ENCODE measurements at regions not wholly inside any gene's neighbourhood (a gene's known extent, or its start where the extent isn't known, plus 50 kb on each side); places are given as distances from the start of the nearest gene placed in this dataset.
"Not testable (repeated sequence)": the region's sequence is repeated elsewhere in the genome, so short reads cannot be mapped to it uniquely, and the experiment has no call there.

DNA sequence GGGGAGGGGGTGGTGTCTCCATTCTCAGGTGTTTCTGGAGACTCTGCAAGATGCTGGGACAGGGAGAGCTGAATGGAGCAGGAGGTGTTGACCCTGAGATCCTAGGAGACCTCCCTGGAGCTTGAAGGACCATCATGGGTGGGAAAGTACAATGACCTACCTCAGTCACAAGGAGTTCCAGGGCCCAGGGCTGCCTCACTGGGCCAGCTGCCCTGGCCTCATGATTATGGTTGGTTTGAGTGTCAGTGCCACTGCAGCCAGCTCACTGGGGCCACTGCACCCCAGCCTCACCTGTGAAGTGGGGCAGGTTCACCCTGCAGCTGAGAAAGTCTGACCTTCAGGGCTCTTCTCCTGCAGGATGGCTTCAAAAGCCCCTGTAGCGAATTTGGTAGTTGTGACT is 372.5 kb downstream of the IRX2 start:
- no peak for DNase-seq (ENCODE audit: low read depth)

DNA sequence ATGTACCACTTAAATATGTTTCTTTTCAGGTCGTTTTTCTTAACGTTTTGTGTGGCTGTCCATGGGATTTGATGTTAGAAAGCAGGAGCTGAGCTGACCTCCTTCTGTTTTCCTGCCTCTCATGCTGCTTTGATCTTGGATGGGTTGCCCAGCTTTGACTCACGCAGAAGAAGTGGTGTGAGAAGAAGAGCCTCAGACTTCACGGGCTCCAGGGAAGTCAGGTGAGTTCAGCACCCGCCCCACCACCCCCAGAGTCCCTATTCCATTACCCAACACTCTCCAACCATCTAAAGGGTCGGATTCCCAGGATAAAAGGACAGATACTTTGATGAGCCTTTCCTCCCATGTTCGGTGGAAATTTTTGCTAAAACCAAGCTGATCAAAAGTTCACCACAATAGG is 373.4 kb downstream of the IRX2 start:
- DNase-seq (ENCODE audit: low read depth) = no peak

DNA sequence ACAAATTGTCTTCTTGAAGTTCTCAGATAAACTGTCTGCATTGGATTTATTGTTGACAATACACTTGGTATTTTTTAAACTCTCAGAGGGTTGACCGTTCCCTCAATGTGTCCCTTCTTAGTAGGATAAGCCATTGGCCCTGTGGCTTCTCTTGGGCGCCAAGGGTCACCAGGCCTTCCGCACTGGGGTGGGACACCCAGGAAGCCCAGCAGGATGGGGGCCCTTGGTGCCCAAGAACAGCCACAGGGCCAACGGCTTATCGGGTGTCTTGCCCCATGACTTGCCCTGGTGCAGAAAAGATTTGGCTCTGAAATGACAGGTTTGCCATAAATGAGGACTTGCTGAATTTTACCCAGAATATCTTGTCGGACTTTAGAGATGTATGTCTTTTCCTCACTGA is 375.0 kb downstream of the IRX2 start:
- DNase-seq (ENCODE audit: low read depth) = no peak

DNA sequence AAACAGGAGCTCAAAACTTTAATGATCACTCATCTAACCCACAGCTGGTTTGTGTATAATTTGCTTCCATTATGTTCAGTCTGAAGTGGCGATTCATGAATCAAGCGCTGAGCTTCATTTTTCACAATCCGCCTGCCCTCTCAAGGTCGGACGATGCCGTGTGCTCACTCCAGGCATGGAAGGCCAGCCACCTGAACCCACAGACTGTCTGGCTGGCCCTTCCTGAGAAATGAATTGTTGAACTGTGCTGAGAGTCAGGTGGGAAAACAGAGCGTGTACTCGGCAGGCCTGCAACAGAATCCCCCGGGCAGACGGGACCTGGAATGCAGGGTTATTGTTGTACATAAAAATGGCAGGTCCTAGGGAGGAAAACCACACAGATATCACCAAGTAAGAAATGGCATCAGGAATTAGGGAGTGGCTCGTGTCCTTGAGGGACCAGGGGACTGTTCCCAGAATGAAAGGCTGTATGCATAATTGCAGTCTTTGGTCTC is 375.7 kb downstream of the IRX2 start:
- DNase-seq (ENCODE audit: low read depth) = no peak

DNA sequence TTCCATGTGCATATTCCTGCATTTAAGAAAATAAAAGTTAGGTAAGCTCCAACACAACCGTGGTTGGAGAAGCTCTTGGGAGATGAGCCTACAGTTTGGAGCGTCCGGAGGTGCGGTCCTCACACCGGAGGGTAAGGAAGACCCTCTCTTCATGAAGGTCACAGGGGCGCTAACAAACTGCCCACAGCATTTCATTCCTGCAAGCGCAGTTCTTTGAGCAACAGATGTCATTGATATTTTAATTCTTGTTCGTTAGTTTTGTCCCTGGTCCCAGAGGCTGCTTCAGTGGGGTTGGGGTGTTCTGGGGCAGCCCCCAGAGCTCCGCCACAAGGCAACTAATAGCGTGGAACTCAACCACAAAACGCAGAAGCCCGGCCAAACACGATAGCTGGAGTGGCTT is 376.2 kb downstream of the IRX2 start:
- no peak for DNase-seq (ENCODE audit: low read depth)

DNA sequence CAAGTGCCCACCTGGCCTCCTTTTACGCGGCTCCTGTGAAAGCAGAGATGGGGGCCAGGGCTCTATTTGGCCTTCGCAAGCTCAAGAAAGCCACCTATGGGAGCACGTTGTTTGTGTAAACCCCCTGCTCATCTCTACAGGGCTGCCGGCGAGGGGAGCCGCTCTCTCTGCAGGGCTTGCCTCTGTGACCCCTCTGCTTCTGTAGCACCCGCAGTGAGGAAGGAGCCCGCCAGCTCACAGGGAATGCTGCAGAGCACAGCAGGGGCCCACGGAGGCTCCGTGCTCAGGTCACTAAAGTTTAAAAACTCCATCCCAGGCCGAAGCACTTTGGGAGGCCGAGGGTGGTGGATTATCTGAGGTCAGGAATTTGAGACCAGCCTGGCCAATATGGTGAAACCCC is 376.8 kb downstream of the IRX2 start:
- no peak for DNase-seq (ENCODE audit: low read depth)

DNA sequence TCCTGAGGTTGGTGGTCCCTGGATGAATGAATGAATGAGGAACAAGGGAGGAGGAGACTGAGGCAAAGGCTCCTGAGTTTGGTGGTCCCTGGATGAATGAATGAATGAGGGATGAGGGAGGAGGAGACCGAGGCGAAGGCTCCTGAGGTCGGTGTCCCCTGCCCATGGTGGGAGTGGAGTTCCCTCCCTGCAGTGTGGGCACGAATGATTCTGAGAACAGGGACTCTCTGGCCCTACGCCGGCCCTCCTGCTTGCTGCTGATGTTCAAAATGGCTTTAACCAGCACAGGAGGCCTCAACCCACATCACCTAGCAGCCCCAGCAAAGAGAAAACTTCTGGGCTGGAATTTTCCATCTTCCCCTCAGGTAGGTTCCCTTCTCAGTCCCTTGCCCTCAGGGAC is 377.8 kb downstream of the IRX2 start:
- DNase-seq (ENCODE audit: low read depth) = no peak

DNA sequence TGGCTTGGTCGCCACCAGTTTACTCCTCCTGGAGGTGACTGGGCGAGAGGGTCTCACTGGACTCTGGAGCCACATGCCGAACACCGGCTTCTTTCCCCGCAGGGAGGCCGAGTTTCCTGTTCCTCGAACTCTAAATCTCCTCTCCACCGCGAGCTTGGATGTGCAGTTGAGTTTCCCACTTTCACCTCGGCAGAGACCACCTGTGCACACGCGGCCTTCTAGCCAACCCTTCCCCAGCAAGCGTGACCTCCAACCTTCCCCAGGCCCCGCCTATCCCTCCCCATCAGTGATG is 380.1 kb downstream of the IRX2 start:
- no peak for DNase-seq (ENCODE audit: low read depth)

DNA sequence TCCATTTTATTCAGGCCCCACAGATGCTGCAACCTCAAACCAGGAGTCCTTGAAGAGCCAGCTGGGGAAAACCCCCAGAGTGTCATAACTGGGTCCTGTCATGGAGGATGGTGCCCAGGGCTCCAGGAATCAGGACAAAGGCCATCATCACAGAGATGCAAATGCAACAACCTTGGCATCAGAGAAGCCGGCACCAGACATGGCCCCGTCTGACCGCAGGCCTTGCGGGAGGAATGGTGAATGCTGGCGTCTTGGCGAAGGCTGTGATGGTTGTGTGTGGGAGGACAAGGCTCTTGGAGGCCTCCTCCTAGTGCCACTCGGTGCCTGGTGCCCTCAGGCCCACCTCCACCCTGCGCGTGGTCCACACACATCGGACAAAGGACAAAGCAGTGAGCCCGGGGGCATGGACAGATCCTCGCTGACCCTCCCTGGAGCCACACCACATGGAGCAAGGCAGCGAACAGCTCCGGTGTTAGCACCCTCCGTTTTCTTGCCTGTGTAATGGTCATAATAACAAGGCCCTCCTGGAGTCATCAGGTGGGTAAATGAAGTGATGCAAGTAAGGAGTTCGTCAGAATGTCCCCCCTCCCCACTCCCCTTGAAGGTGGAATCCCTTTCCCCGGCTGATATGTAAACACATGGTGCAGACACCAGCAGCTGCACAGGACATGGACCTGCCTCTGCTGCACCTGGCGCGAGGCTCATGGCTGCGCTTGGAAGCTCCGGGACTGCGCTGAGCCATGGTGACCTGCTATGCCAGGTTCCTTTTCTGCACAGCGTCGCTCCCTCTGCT is 380.7 kb downstream of the IRX2 start:
- no peak for DNase-seq (ENCODE audit: low read depth)

DNA sequence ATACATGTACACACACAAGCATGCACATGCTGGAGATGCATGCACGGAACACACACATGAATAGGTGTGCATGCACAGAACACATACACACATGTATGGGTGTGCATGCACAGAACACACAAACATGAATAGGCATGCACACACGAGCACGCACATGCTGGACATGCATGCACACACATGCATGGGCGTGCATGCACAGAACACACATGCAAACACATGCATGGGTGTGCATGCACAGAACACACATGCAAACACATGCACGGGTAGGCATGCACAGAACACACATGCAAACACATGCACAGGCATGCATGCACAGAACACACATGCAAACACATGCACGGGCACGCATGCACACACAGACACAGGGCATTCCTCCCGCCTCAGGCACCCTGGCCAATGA is 382.3 kb downstream of the IRX2 start:
- no peak for DNase-seq (ENCODE audit: low read depth)

DNA sequence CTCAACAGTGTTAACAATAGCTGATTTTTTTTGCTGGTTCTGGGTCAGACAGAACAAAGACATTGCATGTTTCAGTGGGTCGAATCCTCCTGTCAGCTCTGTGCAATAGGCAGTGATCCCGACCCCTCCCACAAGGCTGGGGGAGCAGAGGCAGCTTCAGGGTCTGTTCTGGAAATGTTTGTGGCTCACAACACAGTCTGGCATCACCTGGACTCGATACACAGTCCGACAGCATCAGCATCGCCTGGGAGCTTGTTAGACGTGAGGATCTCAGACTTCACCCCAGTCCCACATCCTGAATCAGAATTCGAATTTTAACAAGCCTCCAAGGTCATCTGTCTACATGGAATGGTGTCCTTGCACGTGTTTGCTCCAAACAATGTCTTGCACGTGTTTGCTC is 384.7 kb downstream of the IRX2 start:
- DNase-seq (ENCODE audit: low read depth) = no peak

DNA sequence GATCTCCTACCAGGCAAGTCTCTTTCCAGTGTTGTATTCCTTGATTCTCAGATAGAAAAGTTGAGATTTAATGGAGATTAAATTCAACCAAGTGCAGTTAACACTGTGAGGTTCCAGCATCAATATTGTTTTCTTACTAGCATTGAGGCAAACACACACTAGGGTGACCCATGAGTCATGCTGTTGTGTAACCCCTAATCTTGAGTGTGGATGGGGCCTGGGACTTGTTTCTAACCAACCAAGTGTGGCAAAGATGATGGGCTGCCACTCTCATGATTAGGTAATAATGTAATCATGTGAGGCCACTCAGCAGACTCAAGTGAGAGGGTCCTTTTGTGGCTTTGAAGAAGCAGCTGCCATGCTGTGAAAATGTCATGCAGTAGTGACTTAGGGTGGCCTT is 394.2 kb downstream of the IRX2 start:
- DNase-seq (ENCODE audit: low read depth) = no peak

DNA sequence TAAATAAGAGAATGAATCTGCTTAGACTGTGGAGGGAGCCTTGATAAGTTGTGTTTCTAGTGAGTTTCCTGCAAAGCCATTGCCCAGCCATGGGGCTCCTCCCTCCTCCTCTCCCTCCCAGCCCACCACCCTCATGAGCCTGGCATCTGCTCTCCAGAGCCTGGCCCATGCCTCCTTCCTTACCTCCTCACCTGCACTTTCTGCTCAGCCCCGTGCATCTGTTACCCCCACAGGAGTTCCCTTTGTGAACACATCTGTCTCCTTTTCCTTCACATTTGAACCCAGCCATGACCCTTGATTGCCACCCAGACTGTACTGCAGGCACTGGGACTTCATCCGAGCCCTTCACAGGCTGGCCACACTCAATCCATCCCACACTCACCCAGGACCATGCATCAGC is 395.6 kb downstream of the IRX2 start:
- DNase-seq (ENCODE audit: low read depth) = no peak

DNA sequence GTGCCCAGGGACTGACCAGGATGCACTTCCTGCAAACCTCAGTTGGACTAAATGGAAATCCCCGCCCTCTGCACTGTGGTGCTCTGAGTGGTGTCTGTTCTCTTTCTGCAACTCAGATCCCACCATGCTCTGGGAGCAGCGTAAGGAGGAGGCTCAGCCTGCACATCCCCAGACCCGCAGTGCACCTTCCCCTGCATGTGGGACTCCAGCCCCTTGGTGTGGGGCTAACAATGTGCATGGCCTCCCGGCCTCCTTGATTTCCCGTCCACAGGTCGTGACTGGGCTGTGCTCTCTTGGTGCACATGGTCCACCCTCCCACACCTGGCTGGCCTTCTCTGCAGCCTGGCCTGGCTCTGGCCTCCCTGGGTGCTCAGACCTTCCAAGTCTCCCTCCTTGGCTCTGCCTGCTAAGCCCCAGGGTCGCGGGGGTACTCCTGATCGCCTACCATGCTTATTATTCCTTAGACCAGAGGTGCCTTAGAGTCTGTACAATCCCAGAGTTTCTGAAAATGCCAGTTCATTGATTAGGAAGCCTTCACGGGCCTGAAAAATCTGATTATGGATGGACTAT is 397.5 kb downstream of the IRX2 start:
- no peak for DNase-seq (ENCODE audit: low read depth)

DNA sequence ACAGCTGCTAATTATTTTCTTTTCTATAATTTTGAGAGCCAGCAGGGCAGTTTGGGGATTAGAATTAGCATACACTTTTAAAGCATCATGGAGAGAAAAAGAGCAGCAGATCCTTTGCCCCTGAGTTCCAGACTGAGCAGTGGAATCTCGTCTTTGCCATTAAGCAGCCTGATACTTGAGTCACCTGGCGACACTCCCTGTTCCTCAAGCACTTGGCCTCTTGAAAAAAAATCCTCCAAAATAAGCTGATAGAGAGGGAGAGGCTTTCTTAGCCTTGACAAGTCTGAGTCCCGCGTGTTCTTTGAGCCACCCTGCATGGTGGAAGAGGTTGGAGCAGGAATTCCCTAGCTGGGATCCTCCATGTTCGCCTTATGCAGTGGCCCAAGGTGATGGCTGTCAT is 398.3 kb downstream of the IRX2 start:
- no peak for DNase-seq (ENCODE audit: low read depth)

DNA sequence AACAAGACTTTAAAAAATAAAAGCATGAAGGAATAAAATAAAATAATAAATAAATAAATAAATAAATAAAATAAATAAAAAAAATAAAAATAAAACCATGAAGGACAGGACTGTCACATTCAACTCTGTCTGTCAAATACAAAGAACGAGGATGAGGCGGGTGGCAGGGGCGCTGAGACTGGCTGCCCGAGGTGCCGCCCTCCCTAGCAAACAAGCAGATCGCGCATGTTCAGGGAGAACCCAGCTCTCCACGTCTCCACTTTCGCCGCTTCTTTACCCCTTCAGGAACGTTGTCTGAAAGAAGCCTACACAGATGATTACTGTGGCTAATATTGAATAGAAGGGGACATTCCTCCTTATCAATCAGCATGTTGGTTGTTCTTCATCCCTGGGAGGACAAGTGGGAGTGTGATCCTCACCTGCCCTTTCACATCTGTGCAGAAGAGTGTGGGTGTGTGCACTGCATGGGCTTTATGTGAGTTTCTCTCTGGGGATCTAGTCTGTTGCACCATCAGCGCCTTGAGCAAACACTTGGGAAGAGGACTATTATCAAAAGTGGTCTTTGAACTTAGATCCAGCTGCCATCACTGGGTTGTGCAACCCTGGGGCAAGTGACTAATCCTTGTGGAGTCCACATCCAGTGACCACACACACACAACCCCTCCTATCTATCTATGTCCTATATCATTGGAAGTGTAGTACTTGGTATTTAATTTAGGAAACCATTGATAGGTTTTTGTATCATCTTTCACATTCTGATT is 399.2 kb downstream of the IRX2 start:
- DNase-seq (ENCODE audit: low read depth) = no peak

DNA sequence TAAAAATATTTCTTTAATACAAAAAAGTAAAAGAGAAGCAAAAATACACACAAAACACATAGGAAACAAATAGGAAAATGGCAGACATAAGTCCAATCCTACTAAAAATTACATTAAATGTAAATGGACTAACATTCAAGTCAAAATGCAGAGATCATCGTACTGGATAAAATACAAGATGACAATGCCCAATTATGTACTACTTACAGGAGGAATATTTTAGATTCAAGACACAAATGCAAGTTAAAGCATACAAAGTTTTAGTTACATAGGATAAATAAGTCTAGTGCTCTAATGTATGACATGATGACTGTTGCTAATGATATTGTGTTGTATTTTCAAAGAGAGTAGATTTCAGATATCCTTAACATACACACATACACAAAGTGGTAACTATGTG is 401.7 kb downstream of the IRX2 start:
- not testable (repeated sequence) for DNase-seq (ENCODE audit: low read depth)

DNA sequence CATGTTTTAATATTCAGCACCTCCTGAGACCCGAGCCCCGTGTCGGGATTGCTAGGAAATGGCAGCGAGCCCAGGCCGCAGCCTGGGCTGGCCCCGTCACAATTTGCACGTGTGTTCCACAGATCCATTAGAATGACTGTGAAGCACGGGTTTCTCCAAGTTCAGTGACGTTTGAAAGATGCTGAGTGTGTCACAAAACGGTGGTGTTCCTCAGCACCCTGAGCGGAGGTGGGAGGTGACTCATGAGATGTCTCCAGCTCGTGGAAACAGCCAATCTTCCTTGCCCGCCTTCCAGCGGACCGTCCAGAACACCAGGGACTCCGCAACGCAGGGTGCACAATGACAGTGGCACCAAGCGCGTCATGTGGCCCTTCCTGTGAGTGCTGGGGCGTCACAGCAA is 412.8 kb downstream of the IRX2 start:
- DNase-seq (ENCODE audit: low read depth) = no peak

DNA sequence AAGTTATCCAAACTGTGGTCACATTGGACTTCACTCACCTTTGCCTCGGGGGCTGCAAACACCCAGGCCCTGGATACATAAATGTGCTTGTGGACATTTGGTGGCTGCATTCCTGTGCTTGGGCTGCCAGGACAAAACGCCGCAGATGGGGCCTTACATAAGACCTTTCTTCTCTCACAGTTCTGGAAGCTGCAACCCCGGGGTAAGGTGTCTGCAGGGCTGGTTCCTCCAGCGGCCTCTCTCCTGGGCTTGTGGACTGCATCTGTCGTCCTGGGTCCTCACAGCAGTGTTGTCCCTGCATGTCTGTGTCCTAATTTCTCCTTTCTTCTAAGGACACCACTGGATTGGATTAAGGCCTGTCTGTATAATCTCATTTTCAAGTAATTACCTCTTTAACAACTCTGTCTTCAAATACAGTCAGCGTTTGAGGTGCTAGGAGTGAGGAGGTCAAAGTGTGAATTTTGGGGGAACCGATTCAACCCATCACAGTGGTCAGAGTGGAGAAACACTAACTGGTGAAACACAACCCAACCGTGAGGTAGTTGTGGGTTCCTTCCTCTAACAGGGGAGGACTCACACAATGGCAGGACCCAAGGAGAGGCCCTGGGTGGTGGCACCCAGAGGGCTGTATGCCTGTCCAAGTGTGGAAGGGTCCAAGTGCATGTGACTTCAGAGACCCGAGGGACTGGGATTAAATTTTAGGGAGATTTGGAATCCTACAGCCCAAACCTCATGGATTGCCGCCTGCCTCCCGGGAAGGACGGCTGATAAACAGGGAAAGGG is 415.6 kb downstream of the IRX2 start:
- DNase-seq (ENCODE audit: low read depth) = no peak

DNA sequence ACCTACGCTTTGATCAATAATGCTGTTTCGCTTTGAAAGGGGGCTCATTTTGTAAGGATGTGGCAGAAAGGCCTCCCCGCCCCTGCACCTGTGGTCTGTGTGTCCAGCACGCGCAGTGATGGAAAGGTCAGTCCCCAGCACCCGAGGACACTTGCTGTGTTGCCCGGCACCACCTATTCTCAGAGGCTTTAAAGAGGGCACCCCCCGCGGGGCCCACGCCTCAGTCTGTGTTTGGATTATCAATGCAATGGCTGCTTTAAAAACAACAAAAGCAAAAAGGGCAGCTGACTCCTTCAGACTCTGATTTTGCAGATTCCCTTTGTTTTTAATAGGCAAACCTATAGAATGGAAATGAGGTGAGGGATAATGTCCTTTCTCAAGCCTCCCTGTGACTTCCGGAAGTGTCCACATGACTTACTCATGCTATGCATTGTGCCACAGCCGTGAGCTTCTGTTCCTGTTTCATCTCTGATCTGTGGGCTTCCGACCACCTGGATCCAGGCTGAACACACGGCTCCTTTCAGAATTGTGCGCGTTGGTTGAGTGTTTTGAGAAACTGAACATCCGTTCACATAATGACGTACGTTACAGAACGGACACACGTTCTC is 416.2 kb downstream of the IRX2 start:
- no peak for DNase-seq (ENCODE audit: low read depth)

DNA sequence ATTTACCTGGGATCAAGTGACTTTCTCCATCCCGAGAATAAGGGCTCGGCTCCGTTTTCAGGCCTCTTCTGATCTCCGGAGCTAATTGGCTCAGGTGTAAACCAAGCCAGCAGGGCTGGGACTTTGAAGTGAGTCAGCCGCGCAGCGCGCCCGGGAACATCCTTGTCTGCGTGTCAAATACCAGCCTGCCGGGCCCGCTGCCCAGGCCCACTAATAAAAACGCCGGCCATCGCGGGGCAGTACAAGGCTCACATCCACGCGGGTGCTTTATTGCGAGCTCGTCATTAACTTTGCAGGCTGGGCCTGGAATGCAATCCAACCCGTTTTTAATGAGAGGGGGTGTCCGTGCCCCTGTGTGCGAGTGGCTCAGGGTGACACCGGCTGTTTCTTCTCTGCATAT is 416.8 kb downstream of the IRX2 start:
- DNase-seq (ENCODE audit: low read depth) = no peak

DNA sequence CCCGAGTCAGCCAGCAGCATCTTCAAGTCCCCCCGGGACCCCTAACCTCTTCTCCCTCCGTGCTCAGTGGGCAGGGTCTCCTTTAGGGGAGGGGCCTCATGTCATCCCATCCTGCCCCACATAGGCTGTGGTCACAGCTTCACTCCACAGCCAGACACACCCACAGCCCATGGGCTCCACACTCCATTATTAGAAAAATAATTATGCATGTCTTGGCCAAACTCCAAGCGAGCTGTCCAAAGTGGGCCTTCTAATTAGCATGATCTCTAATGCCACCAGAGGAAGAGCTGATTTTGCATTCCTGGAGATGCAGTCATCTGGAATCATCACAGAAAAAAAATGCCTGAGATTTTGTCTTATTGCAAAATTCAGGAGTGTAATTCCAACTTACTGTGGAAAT is 418.2 kb downstream of the IRX2 start:
- DNase-seq (ENCODE audit: low read depth) = no peak

All from stimulated activated CD8-positive, alpha-beta memory T cell treated with anti-CD3 and anti-CD28 coated beads, Interleukin-15, amount 100 ng/mL, for 24 hours (primary cell).